ENCODE measurements at regions not wholly inside any gene's neighbourhood (a gene's known extent, or its start where the extent isn't known, plus 50 kb on each side); places are given as distances from the start of the nearest gene placed in this dataset.

GRCh38 chr10:29081231-29081630 lies 207.6 kb upstream of the LYZL1 start:
- ChIA-PET CTCF (no interaction called here), POLR2A (no interaction called here)
- no peak for TF ChIP-seq CTCF (IDR thresholded peaks at IDR 0.05; ENCODE audit: low read depth, low read length)

GRCh38 chr10:29081951-29082685 lies 206.8 kb upstream of the LYZL1 start:
- TF ChIP-seq CTCF (IDR thresholded peaks at IDR 0.05; ENCODE audit: low read depth, low read length): no peak
- no peaks in the 10 kb centered on the region for H3K9me3 ChIP-seq (ENCODE audit: control insufficient read depth, insufficient read depth, low read length)
- peaks cover 9% of the 10 kb centered on the region for H3K27me3 ChIP-seq (ENCODE audit: control insufficient read depth, insufficient read depth, low read length)
- H3K4me3 ChIP-seq (ENCODE audit: low read depth, low read length): no peak overlapping the region
- H3K27ac ChIP-seq (ENCODE audit: low read depth, low read length): no peak overlapping the region
- ChIA-PET POLR2A (no interaction called here), CTCF (no interaction called here)
- DNase-seq (ENCODE audit: low read depth, low spot score): no peak

More at GRCh38 chr10:29081231-29081630, 207.6 kb upstream of the LYZL1 start:
- Histone ChIP-seq H3K4me3 (ENCODE audit: low read depth, low read length) (no peak overlapping the region), H3K27me3 (ENCODE audit: control insufficient read depth, insufficient read depth, low read length) (peaks cover 9% of the 10 kb centered on the region), H3K9me3 (ENCODE audit: control insufficient read depth, insufficient read depth, low read length) (no peaks in the 10 kb centered on the region), H3K27ac (ENCODE audit: low read depth, low read length) (no peak overlapping the region)
- DNase-seq (ENCODE audit: low read depth, low spot score): no peak

GRCh38 chr10:29083096-29083495 lies 205.8 kb upstream of the LYZL1 start:
- H3K27me3 ChIP-seq (ENCODE audit: control insufficient read depth, insufficient read depth, low read length): peaks cover 9% of the 10 kb centered on the region
- CTCF ChIA-PET: no interaction called here
- TF ChIP-seq CTCF (IDR thresholded peaks at IDR 0.05; ENCODE audit: low read depth, low read length): no peak
- H3K4me3 ChIP-seq (ENCODE audit: low read depth, low read length): no peak overlapping the region
- H3K9me3 ChIP-seq (ENCODE audit: control insufficient read depth, insufficient read depth, low read length): no peaks in the 10 kb centered on the region
- DNase-seq (ENCODE audit: low read depth, low spot score): no peak
- POLR2A ChIA-PET: no interaction called here
- no peak overlapping the region for H3K27ac ChIP-seq (ENCODE audit: low read depth, low read length)

GRCh38 chr10:29084681-29085307 lies 204.1 kb upstream of the LYZL1 start:
- Histone ChIP-seq H3K27ac (ENCODE audit: low read depth, low read length) (no peak overlapping the region), H3K27me3 (ENCODE audit: control insufficient read depth, insufficient read depth, low read length) (peaks cover 9% of the 10 kb centered on the region), H3K4me3 (ENCODE audit: low read depth, low read length) (no peak overlapping the region), H3K9me3 (ENCODE audit: control insufficient read depth, insufficient read depth, low read length) (no peaks in the 10 kb centered on the region)
- no peak for DNase-seq (ENCODE audit: low read depth, low spot score)
- no peak for TF ChIP-seq CTCF (IDR thresholded peaks at IDR 0.05; ENCODE audit: low read depth, low read length)
- CTCF ChIA-PET: no interaction called here
- POLR2A ChIA-PET: no interaction called here

GRCh38 chr10:29089091-29089490 lies 199.8 kb upstream of the LYZL1 start:
- CTCF ChIA-PET: no interaction called here
- Histone ChIP-seq H3K4me3 (ENCODE audit: low read depth, low read length) (no peak overlapping the region), H3K27me3 (ENCODE audit: control insufficient read depth, insufficient read depth, low read length) (peaks cover 17% of the 10 kb centered on the region), H3K27ac (ENCODE audit: low read depth, low read length) (no peak overlapping the region), H3K9me3 (ENCODE audit: control insufficient read depth, insufficient read depth, low read length) (no peaks in the 10 kb centered on the region)
- POLR2A ChIA-PET: interaction anchor here (0.6 kb wide), 1 partner anchor 410 kb away, joined by 5 read pairs; no protein-coding TSS in a partner anchor
- DNase-seq (ENCODE audit: low read depth, low spot score): no peak
- TF ChIP-seq CTCF (IDR thresholded peaks at IDR 0.05; ENCODE audit: low read depth, low read length): no peak
